H1 (cell line): ENCODE measurements at regions not wholly inside any gene's neighbourhood (a gene's known extent, or its start where the extent isn't known, plus 50 kb on each side); places are given as distances from the start of the nearest gene placed in this dataset.
A peak's percentile ranks its signal among the peaks of the same experiment; 100 is the strongest.
"Not testable (repeated sequence)": the region's sequence is repeated elsewhere in the genome, so short reads cannot be mapped to it uniquely, and the experiment has no call there.

Source experiments
- CTCF ChIA-PET: fragments of 300-600 bp; sonication (Branson Sonifier 250); formaldehyde crosslinking; loops from one replicate; lab custom pipeline; 2021; ENCODE audit not compliant: partially characterized antibody; lab: Charles Lee
- POLR2A ChIA-PET: fragments of 300-600 bp; sonication (Branson Sonifier 250); formaldehyde crosslinking; loops from one replicate; lab custom pipeline; 2021; ENCODE audit warnings: inconsistent platforms; ENCODE audit not compliant: partially characterized antibody; lab: Charles Lee
- DNase-seq, 2 experiments: peaks; one replicate each; pipeline versions ENCODE4 v3.0.0 to v3.0.0-alpha.2; 2010 to 2022; ENCODE audit warnings: low spot score in 2 of 2, low read depth in 1 of 2, mixed read lengths in 1 of 2
- FAIRE-seq: peaks from 2 replicates; lab custom pipeline; 2011; peaks lifted over from hg19 to GRCh38; lab: Jason Lieb, UNC
- H2AFZ ChIP-seq: 2 replicates; pipeline ENCODE4 v1.8.1; 2012; ENCODE audit warnings: low read length, inconsistent platforms
- H2AK5ac ChIP-seq: 2 replicates; pipeline ENCODE4 v1.6.1; 2013; ENCODE audit warnings: low read depth, low read length
- H2BK120ac ChIP-seq: replicated peaks from 2 replicates; pipeline ENCODE3; 2013; ENCODE audit warnings: low read depth, low read length, inconsistent platforms
- H2BK12ac ChIP-seq: 2 replicates; pipeline ENCODE4 v1.6.1; 2013; ENCODE audit warnings: low read depth, low read length
- H2BK15ac ChIP-seq: 2 replicates; pipeline ENCODE4 v1.6.1; 2013; ENCODE audit warnings: low read length
- H2BK20ac ChIP-seq: 2 replicates; pipeline ENCODE4 v1.6.1; 2013; ENCODE audit warnings: low read length
- H2BK5ac ChIP-seq: 2 replicates; pipeline ENCODE4 v1.6.1; 2013; ENCODE audit warnings: low read depth, low read length
- H3K14ac ChIP-seq: 2 replicates; pipeline ENCODE4 v1.6.1; 2013; ENCODE audit warnings: inconsistent platforms; ENCODE audit not compliant: insufficient read length
- H3K18ac ChIP-seq: 2 replicates; pipeline ENCODE4 v1.6.1; 2013; ENCODE audit warnings: low read length; ENCODE audit errors: extremely low read depth
- H3K23ac ChIP-seq: 2 replicates; pipeline ENCODE4 v1.6.1; 2013; ENCODE audit warnings: inconsistent platforms; ENCODE audit not compliant: insufficient read length
- H3K23me2 ChIP-seq: 2 replicates; pipeline ENCODE4 v1.6.1; 2013; ENCODE audit warnings: low read depth, low read length
- H3K27ac ChIP-seq: 2 replicates; pipeline ENCODE4 v1.6.1; 2011; ENCODE audit warnings: low read depth, low read length, inconsistent platforms
- H3K27me3 ChIP-seq, 4 experiments: replicated peaks in 1 of 4; 1 replicate in 1 of 4; 2 replicates in 3 of 4; pipeline versions ENCODE4 v1.6.1 to v1.8.1; 2011 to 2013; ENCODE audit warnings: low read length in 3 of 4, mild to moderate bottlenecking in 3 of 4, inconsistent platforms in 2 of 4, mixed read lengths in 2 of 4, moderate library complexity in 1 of 4; ENCODE audit not compliant: control insufficient read depth in 3 of 4, insufficient read depth in 3 of 4; ENCODE audit errors: extremely low read depth in 1 of 4
- H3K36me3 ChIP-seq, 4 experiments: 2 replicates each; pipeline versions ENCODE4 v1.6.1 to v1.8.1; 2011 to 2013; ENCODE audit warnings: mild to moderate bottlenecking in 4 of 4, low read length in 3 of 4, moderate library complexity in 2 of 4, control low read depth in 1 of 4, inconsistent platforms in 1 of 4; ENCODE audit not compliant: insufficient read depth in 4 of 4, control insufficient read depth in 2 of 4
- H3K4ac ChIP-seq: replicated peaks from 2 replicates; pipeline ENCODE3; 2013; ENCODE audit warnings: low read length, low read depth, mixed read lengths, inconsistent platforms; ENCODE audit not compliant: insufficient read length
- H3K4me1 ChIP-seq, 4 experiments: replicated peaks in 1 of 4; 1 replicate in 1 of 4; 2 replicates in 3 of 4; pipeline versions ENCODE4 v1.6.1 to v1.8.1; 2011 to 2013; ENCODE audit warnings: low read length in 3 of 4, inconsistent platforms in 2 of 4, mixed read lengths in 1 of 4; ENCODE audit not compliant: insufficient read depth in 4 of 4, control insufficient read depth in 3 of 4
- H3K4me2 ChIP-seq, 2 experiments: 2 replicates each; pipeline versions ENCODE4 v1.6.1 to v1.8.1; 2011 to 2013; ENCODE audit warnings: low read depth in 2 of 2, low read length in 2 of 2, control low read depth in 1 of 2, inconsistent platforms in 1 of 2, mild to moderate bottlenecking in 1 of 2; ENCODE audit not compliant: insufficient read depth in 1 of 2
- H3K4me3 ChIP-seq, 4 experiments: fragments of 200-600, 300-600 bp in 1 of 4; sonication (generic), shearing (Covaris generic), sonication (Bioruptor Twin) in 1 of 4; 2 replicates each; pipeline versions ENCODE4 v1.5.1 to v1.8.1; 2011 to 2016; ENCODE audit warnings: low read length in 4 of 4, low read depth in 3 of 4, control low read depth in 2 of 4, inconsistent platforms in 2 of 4, mild to moderate bottlenecking in 2 of 4, mixed read lengths in 1 of 4, moderate library complexity in 1 of 4; ENCODE audit not compliant: insufficient read depth in 2 of 4; ENCODE audit errors: extremely low read depth in 1 of 4
- H3K56ac ChIP-seq: replicated peaks from 2 replicates; pipeline ENCODE3; 2013; ENCODE audit warnings: low read depth, mild to moderate bottlenecking, mixed read lengths, low read length, inconsistent platforms; ENCODE audit not compliant: insufficient read length
- H3K79me1 ChIP-seq: 2 replicates; pipeline ENCODE4 v1.6.1; 2013; ENCODE audit warnings: low read depth, low read length, control low read depth
- H3K79me2 ChIP-seq, 2 experiments: 2 replicates each; pipeline versions ENCODE4 v1.6.1 to v1.8.1; 2012 to 2013; ENCODE audit warnings: low read length in 2 of 2, mild to moderate bottlenecking in 2 of 2, inconsistent platforms in 1 of 2; ENCODE audit not compliant: insufficient read depth in 2 of 2, control insufficient read depth in 1 of 2
- H3K9ac ChIP-seq, 4 experiments: replicated peaks in 1 of 4; 1 replicate in 1 of 4; 2 replicates in 3 of 4; pipeline versions ENCODE4 v1.6.1 to v1.8.1; 2011 to 2013; ENCODE audit warnings: low read depth in 3 of 4, low read length in 3 of 4, control low read depth in 2 of 4, mild to moderate bottlenecking in 2 of 4, moderate library complexity in 2 of 4, inconsistent platforms in 1 of 4; ENCODE audit errors: extremely low read depth in 1 of 4
- H3K9me3 ChIP-seq, 2 experiments: 2 replicates each; pipeline versions ENCODE4 v1.6.1 to v1.8.1; 2012 to 2013; ENCODE audit warnings: mild to moderate bottlenecking in 2 of 2, moderate library complexity in 2 of 2, control low read depth in 1 of 2, inconsistent platforms in 1 of 2, low read depth in 1 of 2, low read length in 1 of 2, mixed read lengths in 1 of 2; ENCODE audit not compliant: insufficient read depth in 2 of 2
- H4K20me1 ChIP-seq, 2 experiments: replicated peaks in 1 of 2; 2 replicates each; pipeline versions ENCODE3 to v1.8.1; 2011 to 2013; ENCODE audit warnings: inconsistent platforms in 2 of 2, low read length in 2 of 2, mild to moderate bottlenecking in 1 of 2; ENCODE audit not compliant: insufficient read depth in 2 of 2, control insufficient read depth in 1 of 2
- H4K5ac ChIP-seq: 2 replicates; pipeline ENCODE4 v1.6.1; 2013; ENCODE audit warnings: low read length, low read depth, mixed read lengths, inconsistent platforms; ENCODE audit not compliant: insufficient read length
- H4K8ac ChIP-seq: 2 replicates; pipeline ENCODE4 v1.8.0; 2013; ENCODE audit warnings: mild to moderate bottlenecking, moderate library complexity, low read length, inconsistent platforms; ENCODE audit not compliant: insufficient read depth; ENCODE audit errors: extremely low read depth
- H4K91ac ChIP-seq: replicated peaks from 2 replicates; pipeline ENCODE3; 2013; ENCODE audit warnings: low read length, mixed read lengths, inconsistent platforms; ENCODE audit not compliant: insufficient read length
- WGBS, 2 experiments: shearing (Covaris generic) in 1 of 2; methylation state at CpG; one replicate each; pipeline versions ENCODE4 v1.1.6 to v1.1.7; 2013 to 2015; ENCODE audit warnings: low lambda C conversion rate in 2 of 2, mixed read lengths in 2 of 2, inconsistent platforms in 1 of 2, low coverage in 1 of 2, missing lambda C conversion rate in 1 of 2; ENCODE audit not compliant: insufficient replicate concordance in 2 of 2, insufficient coverage in 1 of 2, insufficient read length in 1 of 2; ENCODE audit errors: extremely low coverage in 1 of 2, missing lambda C conversion rate in 1 of 2; 5-methylcytosine and 5-hydroxymethylcytosine counted together

DNA sequence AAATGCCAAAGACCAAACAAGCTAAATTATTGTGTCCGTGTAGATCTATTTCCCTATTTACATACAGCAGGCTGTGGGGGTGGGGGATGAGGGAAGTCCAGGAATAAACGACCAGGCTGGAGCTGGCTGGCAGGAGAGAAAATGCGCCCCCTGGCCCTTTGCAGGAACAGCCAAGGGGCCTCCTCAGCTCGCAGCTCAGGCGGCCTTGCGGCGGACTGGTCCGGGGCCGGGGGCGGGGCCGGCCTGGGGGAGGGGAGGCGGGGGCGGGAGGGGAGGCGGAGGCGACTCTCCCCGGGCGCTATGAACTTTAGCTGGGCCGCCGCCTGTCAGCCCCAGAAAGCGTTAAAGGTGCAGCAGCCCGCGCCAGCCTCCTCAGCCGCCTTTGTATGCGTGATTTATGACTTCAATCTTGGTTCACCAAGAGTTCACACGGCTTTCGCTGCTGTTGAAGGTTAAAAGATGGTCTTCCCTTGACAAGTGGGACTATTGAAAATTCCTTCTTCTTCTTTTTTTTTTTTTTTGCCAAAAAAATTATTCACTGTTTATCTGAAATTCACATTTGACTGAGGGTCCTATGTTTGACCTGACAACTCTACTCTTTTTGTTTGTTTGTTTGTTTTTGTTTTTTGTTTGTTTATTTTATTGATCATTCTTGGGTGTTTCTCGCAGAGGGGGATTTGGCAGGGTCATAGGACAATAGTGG, 967.0 kb upstream of the DEFB115 start:
- H2BK20ac ChIP-seq, H3K27ac ChIP-seq, H3K36me3 ChIP-seq, H2BK15ac ChIP-seq, H3K18ac ChIP-seq, H3K9ac ChIP-seq, POLR2A ChIA-PET, H3K4ac ChIP-seq, H3K23me2 ChIP-seq, H3K79me2 ChIP-seq, H4K8ac ChIP-seq, H4K91ac ChIP-seq, H2BK120ac ChIP-seq, H3K14ac ChIP-seq, DNase-seq, H2AK5ac ChIP-seq, H3K27me3 ChIP-seq, H2AFZ ChIP-seq, H3K23ac ChIP-seq, H2BK5ac ChIP-seq, CTCF ChIA-PET, H3K56ac ChIP-seq, H3K4me3 ChIP-seq, H4K20me1 ChIP-seq, H4K5ac ChIP-seq, H3K4me1 ChIP-seq, H2BK12ac ChIP-seq, H3K79me1 ChIP-seq, FAIRE-seq: not testable (repeated sequence)
- Histone ChIP-seq H3K9me3 (peaks cover 5 to 66% of the 10 kb centered on the region in 2 experiments; a peak in 3 of 4 replicates), H3K4me2 (peak overlapping the region in 1 of 2 experiments; percentile 39; a peak in 1 of 4 replicates)
- WGBS, 2 experiments, result 90% methylated on average over 8 of the region's 27 CpGs; no CpG with 5 or more reads in 1 of the 2 experiments

DNA sequence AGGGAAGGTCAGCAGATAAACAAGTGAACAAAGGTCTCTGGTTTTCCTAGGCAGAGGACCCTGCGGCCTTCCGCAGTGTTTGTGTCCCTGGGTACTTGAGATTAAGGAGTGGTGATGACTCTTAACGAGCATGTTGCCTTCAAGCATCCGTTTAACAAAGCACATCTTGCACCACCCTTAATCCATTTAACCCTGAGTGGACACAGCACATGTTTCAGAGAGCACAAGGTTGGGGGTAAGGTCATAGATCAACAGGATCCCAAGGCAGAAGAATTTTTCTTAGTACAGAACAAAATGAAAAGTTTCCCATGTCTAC, 966.4 kb upstream of the DEFB115 start:
- peaks cover 2 to 66% of the 10 kb centered on the region in 2 experiments; a peak in 3 of 4 replicates for H3K9me3 ChIP-seq
- H3K14ac ChIP-seq, H3K79me1 ChIP-seq, H3K79me2 ChIP-seq, H3K9ac ChIP-seq, H2BK5ac ChIP-seq, FAIRE-seq, H3K23ac ChIP-seq, H3K27me3 ChIP-seq, H2AK5ac ChIP-seq, H4K5ac ChIP-seq, H3K36me3 ChIP-seq, DNase-seq, CTCF ChIA-PET, H3K27ac ChIP-seq, H2AFZ ChIP-seq, H2BK120ac ChIP-seq, H3K56ac ChIP-seq, H2BK15ac ChIP-seq, POLR2A ChIA-PET, H4K20me1 ChIP-seq, H2BK20ac ChIP-seq, H3K23me2 ChIP-seq, H4K8ac ChIP-seq, H3K4me3 ChIP-seq, H3K4me1 ChIP-seq, H4K91ac ChIP-seq, H3K18ac ChIP-seq, H3K4ac ChIP-seq, H2BK12ac ChIP-seq: not testable (repeated sequence)
- WGBS, 2 experiments, result 100% methylated on average over 1 of the region's 4 CpGs; no CpG with 5 or more reads in 1 of the 2 experiments
- H3K4me2 ChIP-seq, result peak overlapping the region in 1 of 2 experiments; percentile 39; a peak in 1 of 4 replicates
